A549 (cell line): ENCODE measurements at regions not wholly inside any gene's neighbourhood (a gene's known extent, or its start where the extent isn't known, plus 50 kb on each side); places are given as distances from the start of the nearest gene placed in this dataset.

Source experiments
- ATAC-seq, 2 experiments: fragments of 200-7000 bp in 1 of 2; fragments of >200 bp in 1 of 2; cut with Nextera tagmentation in 1 of 2; cut with Tn5 transposase in 1 of 2; 3 replicates each; pipeline versions ENCODE4 v1.8.0 to v1.9.1; 2018 to 2020; ENCODE audit warnings: mild to moderate bottlenecking in 1 of 2, moderate library complexity in 1 of 2
- CTCF ChIA-PET: fragments of 300-600 bp; sonication (Branson Sonifier 250); formaldehyde crosslinking; extraction: SDS; loops from one replicate; lab custom pipeline; 2021; ENCODE audit warnings: antibody characterized with exemption, inconsistent platforms; lab: Yijun Ruan, JAX
- POLR2A ChIA-PET: fragments of 350-600 bp; formaldehyde crosslinking; extraction: SDS; loops from one replicate; lab custom pipeline; 2021; ENCODE audit warnings: antibody characterized with exemption, inconsistent platforms; lab: Yijun Ruan, JAX
- DNase-seq, 2 experiments: peaks; one replicate each; pipeline versions ENCODE4 v3.0.0 to v3.0.0-alpha.2; 2011 to 2016; ENCODE audit warnings: low read depth in 1 of 2, low spot score in 1 of 2
- FAIRE-seq: peaks from 2 replicates; lab custom pipeline; 2011; peaks lifted over from hg19 to GRCh38; lab: Jason Lieb, UNC
- H3K27ac ChIP-seq, 2 experiments: fragments of >200 bp; sonication (Bioruptor Twin); formaldehyde crosslinking; 3 replicates each; pipeline ENCODE4 v1.5.1; 2016 to 2017
- H3K4me1 ChIP-seq: fragments of >200 bp; sonication (Bioruptor Twin); formaldehyde crosslinking; 3 replicates; pipeline ENCODE4 v1.6.1; 2016
- H3K4me2 ChIP-seq: fragments of >200 bp; sonication (Bioruptor Twin); formaldehyde crosslinking; 3 replicates; pipeline ENCODE4 v1.6.1; 2016
- H3K4me3 ChIP-seq: fragments of >200 bp; sonication (Bioruptor Twin); formaldehyde crosslinking; 3 replicates; pipeline ENCODE4 v1.5.1; 2016
- H3K9me3 ChIP-seq: fragments of >200 bp; sonication (Bioruptor Twin); formaldehyde crosslinking; 3 replicates; pipeline ENCODE4 v1.6.1; 2016
- ATOH8 ChIP-seq: fragments of 250-450 bp; sonication (Bioruptor Pico); IDR thresholded peaks from 2 replicates; pipeline ENCODE4 v1.5.0; 2020; ENCODE audit warnings: low read depth, mild to moderate bottlenecking, moderate library complexity
- BHLHE40 ChIP-seq: IDR thresholded peaks from 2 replicates; pipeline ENCODE4 v1.6.1; 2012; ENCODE audit warnings: low read depth, low read length, inconsistent platforms
- CEBPB ChIP-seq, 2 experiments: fragments of >200 bp in 1 of 2; sonication (Bioruptor Twin) in 1 of 2; formaldehyde crosslinking in 1 of 2; IDR thresholded peaks; 2 replicates each; pipeline ENCODE4 v1.6.1; 2012 to 2016
- EHMT2 ChIP-seq: fragments of 200-600 bp; sonication (generic); IDR thresholded peaks from 2 replicates; pipeline ENCODE4 v1.6.1; 2016; ENCODE audit warnings: antibody characterized with exemption, low read depth, mild to moderate bottlenecking, moderate library complexity
- EP300 ChIP-seq, 2 experiments: fragments of >200 bp; sonication (Bioruptor Twin); formaldehyde crosslinking; IDR thresholded peaks; 2 replicates in 1 of 2; 3 replicates in 1 of 2; pipeline ENCODE4 v1.6.1; 2016 to 2017
- FOSB ChIP-seq: fragments of 250-450 bp; sonication (Bioruptor Pico); IDR thresholded peaks from 2 replicates; pipeline ENCODE4 v1.5.0; 2020; ENCODE audit warnings: mild to moderate bottlenecking, moderate library complexity
- JUN ChIP-seq, 2 experiments: fragments of >200 bp; sonication (Bioruptor Twin); formaldehyde crosslinking; IDR thresholded peaks; 2 replicates in 1 of 2; 3 replicates in 1 of 2; pipeline ENCODE4 v1.6.1; 2016 to 2017
- JUNB ChIP-seq: fragments of >200 bp; sonication (Bioruptor Twin); formaldehyde crosslinking; IDR thresholded peaks from 2 replicates; pipeline ENCODE4 v1.6.1; 2016
- MAZ ChIP-seq: fragments of 150-350 bp; IDR thresholded peaks from 2 replicates; pipeline ENCODE4 v1.6.1; 2014; ENCODE audit warnings: antibody characterized with exemption, low read depth, low read length, borderline replicate concordance
- MYC ChIP-seq: IDR thresholded peaks from 2 replicates; pipeline ENCODE4 v1.6.1; 2012; ENCODE audit warnings: mild to moderate bottlenecking, inconsistent platforms, low read length, improper control_type of control experiment, borderline replicate concordance
- NFE2L2 ChIP-seq: fragments of 150-350 bp; conservative IDR thresholded peaks from 2 replicates; pipeline ENCODE4 v1.6.1; 2014; ENCODE audit warnings: low read length
- PHF8 ChIP-seq: fragments of 200-600 bp; sonication (generic); IDR thresholded peaks from 2 replicates; pipeline ENCODE4 v1.6.1; 2016; ENCODE audit warnings: low read depth, mild to moderate bottlenecking, antibody characterized with exemption, moderate library complexity, borderline replicate concordance
- POLR2AphosphoS2 ChIP-seq: conservative IDR thresholded peaks from 2 replicates; pipeline ENCODE4 v1.6.1; 2012; ENCODE audit warnings: low read length, improper control_type of control experiment, inconsistent platforms
- RAD21 ChIP-seq, 2 experiments: fragments of >200 bp in 1 of 2; sonication (Bioruptor Twin) in 1 of 2; formaldehyde crosslinking in 1 of 2; IDR thresholded peaks in 1 of 2; conservative IDR thresholded peaks in 1 of 2; 2 replicates in 1 of 2; 3 replicates in 1 of 2; pipeline ENCODE4 v1.6.1; 2012 to 2018; ENCODE audit warnings: inconsistent platforms in 1 of 2
- RCOR1 ChIP-seq: fragments of 150-350 bp; IDR thresholded peaks from 2 replicates; pipeline ENCODE4 v1.6.1; 2014; ENCODE audit warnings: antibody characterized with exemption, low read length, low read depth
- REST ChIP-seq: fragments of 200-600 bp; sonication (generic); IDR thresholded peaks from 2 replicates; pipeline ENCODE4 v1.6.1; 2016; ENCODE audit warnings: antibody characterized with exemption, mild to moderate bottlenecking, moderate library complexity
- RFX5 ChIP-seq: fragments of 450-650 bp; IDR thresholded peaks from 2 replicates; pipeline ENCODE4 v1.7.1; 2014; ENCODE audit warnings: antibody characterized with exemption, mild to moderate bottlenecking, moderate library complexity
- SMC3 ChIP-seq: fragments of >200 bp; sonication (Bioruptor Twin); formaldehyde crosslinking; IDR thresholded peaks from 3 replicates; pipeline ENCODE4 v1.6.1; 2018; ENCODE audit warnings: inconsistent platforms
- TP53 ChIP-seq: fragments of 250-450 bp; sonication (Bioruptor Pico); IDR thresholded peaks from 2 replicates; pipeline ENCODE4 v1.5.0; 2021; ENCODE audit warnings: mild to moderate bottlenecking, moderate library complexity
- USF2 ChIP-seq: fragments of 450-650 bp; IDR thresholded peaks from 2 replicates; pipeline ENCODE4 v1.6.1; 2014; ENCODE audit warnings: antibody characterized with exemption
- ZSCAN20 ChIP-seq: fragments of 250-450 bp; sonication (Bioruptor Pico); IDR thresholded peaks from 2 replicates; pipeline ENCODE4 v1.8.0; 2022; ENCODE audit warnings: mild to moderate bottlenecking, moderate library complexity
- WGBS: methylation state at CpG from one replicate; pipeline ENCODE4 v1.1.6; 2017; ENCODE audit errors: missing lambda C conversion rate; 5-methylcytosine and 5-hydroxymethylcytosine counted together
- TF ChIP-seq, protein P1 (sequence below): IDR thresholded peaks from 2 replicates; pipeline ENCODE4 v1.6.1; 2012
- TF ChIP-seq, protein P2 (sequence below): fragments of >200 bp; sonication (Bioruptor Twin); formaldehyde crosslinking; IDR thresholded peaks from 3 replicates; pipeline ENCODE4 v1.5.1; 2016

DNA sequence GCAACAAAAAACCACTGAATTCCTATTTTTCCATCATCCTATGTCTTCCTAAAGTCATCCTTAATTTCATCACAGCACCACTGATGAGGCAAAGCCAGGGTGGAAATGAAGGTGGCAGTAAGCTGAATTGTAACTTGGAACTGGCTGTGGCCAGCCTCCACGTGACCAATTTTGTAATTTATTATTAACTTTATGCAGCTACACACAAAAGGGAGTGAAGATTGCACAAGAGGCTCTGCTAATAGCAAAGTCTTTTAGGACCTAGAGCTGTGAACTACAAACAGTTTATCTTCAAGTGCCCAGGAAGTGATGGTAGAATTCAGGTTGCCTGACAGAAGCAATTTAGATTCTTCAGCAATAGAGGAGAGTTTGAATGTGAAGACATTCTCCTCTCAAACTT lies 176.4 kb downstream of the CCDC71L start:
- no peaks in the 10 kb centered on the region for H3K9me3 ChIP-seq
- ChIA-PET POLR2A (no interaction called here), CTCF (no interaction called here)
- TF ChIP-seq JUN (IDR thresholded peaks at IDR 0.05) (no peak), CEBPB (IDR thresholded peaks at IDR 0.05) (peak; percentile 9 to 27; a peak in 1 of 4 replicates), USF2 (peak; percentile 47; the same call in 1 of the 2 replicates)
- TF ChIP-seq, protein P1, sequence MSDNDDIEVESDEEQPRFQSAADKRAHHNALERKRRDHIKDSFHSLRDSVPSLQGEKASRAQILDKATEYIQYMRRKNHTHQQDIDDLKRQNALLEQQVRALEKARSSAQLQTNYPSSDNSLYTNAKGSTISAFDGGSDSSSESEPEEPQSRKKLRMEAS = no peak
- peaks cover 17% of the 10 kb centered on the region; the same call in 2 of the 3 replicates for H3K4me1 ChIP-seq
- no peak overlapping the region for H3K27ac ChIP-seq
- no peak overlapping the region; the same call in 2 of the 3 replicates for H3K4me2 ChIP-seq
- DNase-seq = no peak
- FAIRE-seq = no peak
- H3K4me3 ChIP-seq = no peak overlapping the region
- WGBS = 0% methylated on average over 1 of the region's 1 CpG
- no peak for ATAC-seq

- ChIA-PET CTCF (interaction anchor here (0.7 kb wide), 1 partner anchor 315 kb away, joined by 3 read pairs; no protein-coding TSS in a partner anchor), POLR2A (no interaction called here)
- DNase-seq (no peak), FAIRE-seq (no peak), ATAC-seq (no peak)
- no peaks in the 10 kb centered on the region for H3K9me3 ChIP-seq
- no peak overlapping the region for H3K4me2 ChIP-seq
- H3K4me1 ChIP-seq = peaks cover 17% of the 10 kb centered on the region; the same call in 2 of the 3 replicates
- TF ChIP-seq PHF8 (no peak), EHMT2 (no peak), REST (no peak), MYC (no peak), TP53 (no peak), POLR2AphosphoS2 (no peak)
- no peak overlapping the region for H3K4me3 ChIP-seq
- no peak overlapping the region for H3K27ac ChIP-seq
- 79% methylated on average over 4 of the region's 4 CpGs for WGBS
Observed at GRCh38 chr7:106482091-106482490, 178.9 kb downstream of the CCDC71L start.

GRCh38 chr7:106480616-106481031 lies 180.3 kb downstream of the CCDC71L start:
- Histone ChIP-seq H3K9me3 (no peaks in the 10 kb centered on the region), H3K4me3 (no peak overlapping the region), H3K4me1 (peaks cover 9% of the 10 kb centered on the region; the same call in 2 of the 3 replicates), H3K4me2 (no peak overlapping the region), H3K27ac (no peak overlapping the region)
- ATAC-seq (no peak), DNase-seq (no peak), FAIRE-seq (no peak)
- WGBS = 56% methylated on average over 3 of the region's 3 CpGs
- ChIA-PET CTCF (interaction anchor here (1.5 kb wide), 1 partner anchor 18 kb away, joined by 4 read pairs; no protein-coding TSS in a partner anchor), POLR2A (no interaction called here)
- TF ChIP-seq CEBPB (IDR thresholded peaks at IDR 0.05) = no peak
- no peak for TF ChIP-seq RAD21 (conservative IDR thresholded peaks at IDR 0.05 in 1 of 2, IDR thresholded peaks at IDR 0.05 in 1 of 2)
- TF ChIP-seq EP300 (IDR thresholded peaks at IDR 0.05) = no peak
- no peak for TF ChIP-seq ATOH8
- no peak for TF ChIP-seq SMC3
- TF ChIP-seq, protein P2, sequence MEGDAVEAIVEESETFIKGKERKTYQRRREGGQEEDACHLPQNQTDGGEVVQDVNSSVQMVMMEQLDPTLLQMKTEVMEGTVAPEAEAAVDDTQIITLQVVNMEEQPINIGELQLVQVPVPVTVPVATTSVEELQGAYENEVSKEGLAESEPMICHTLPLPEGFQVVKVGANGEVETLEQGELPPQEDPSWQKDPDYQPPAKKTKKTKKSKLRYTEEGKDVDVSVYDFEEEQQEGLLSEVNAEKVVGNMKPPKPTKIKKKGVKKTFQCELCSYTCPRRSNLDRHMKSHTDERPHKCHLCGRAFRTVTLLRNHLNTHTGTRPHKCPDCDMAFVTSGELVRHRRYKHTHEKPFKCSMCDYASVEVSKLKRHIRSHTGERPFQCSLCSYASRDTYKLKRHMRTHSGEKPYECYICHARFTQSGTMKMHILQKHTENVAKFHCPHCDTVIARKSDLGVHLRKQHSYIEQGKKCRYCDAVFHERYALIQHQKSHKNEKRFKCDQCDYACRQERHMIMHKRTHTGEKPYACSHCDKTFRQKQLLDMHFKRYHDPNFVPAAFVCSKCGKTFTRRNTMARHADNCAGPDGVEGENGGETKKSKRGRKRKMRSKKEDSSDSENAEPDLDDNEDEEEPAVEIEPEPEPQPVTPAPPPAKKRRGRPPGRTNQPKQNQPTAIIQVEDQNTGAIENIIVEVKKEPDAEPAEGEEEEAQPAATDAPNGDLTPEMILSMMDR = no peak
- no peak for TF ChIP-seq FOSB (CRISPR knock-in tag)
- TF ChIP-seq RCOR1 = no peak
- TF ChIP-seq MAZ = no peak
- TF ChIP-seq USF2 = no peak
- no peak for TF ChIP-seq RFX5
- TF ChIP-seq JUNB = no peak
- TF ChIP-seq BHLHE40 = no peak
- TF ChIP-seq NFE2L2 = no peak
- TF ChIP-seq POLR2AphosphoS2 = no peak
- no peak for TF ChIP-seq ZSCAN20 (CRISPR knock-in tag)
- TF ChIP-seq TP53 = no peak
- TF ChIP-seq MYC = no peak
- no peak for TF ChIP-seq JUN (IDR thresholded peaks at IDR 0.05)
